Activated T-cell treated with anti-CD3 and anti-CD28 coated beads, Interleukin-2, amount 50 U/mL, for 24 hours (primary cell): ENCODE measurements at regions not wholly inside any gene's neighbourhood (a gene's known extent, or its start where the extent isn't known, plus 50 kb on each side); places are given as distances from the start of the nearest gene placed in this dataset.

Experiments used
- DNase-seq: peaks from one replicate; pipeline ENCODE4 v3.0.0-alpha.2; 2020
- H3K27ac Mint-ChIP-seq: 2 replicates; pipeline ENCODE4 v1.8.0; 2020; ENCODE audit warnings: mild to moderate bottlenecking, mixed read lengths
- H3K27me3 Mint-ChIP-seq: 2 replicates; pipeline ENCODE4 v1.8.0; 2020; ENCODE audit warnings: mixed read lengths
- H3K36me3 Mint-ChIP-seq: 2 replicates; pipeline ENCODE4 v1.8.0; 2020; ENCODE audit warnings: low read depth, mixed read lengths
- H3K4me1 Mint-ChIP-seq: 2 replicates; pipeline ENCODE4 v1.8.0; 2020; ENCODE audit warnings: low read depth, mixed read lengths
- H3K4me3 Mint-ChIP-seq: 2 replicates; pipeline ENCODE4 v1.8.0; 2020; ENCODE audit warnings: mild to moderate bottlenecking, moderate library complexity, mixed read lengths
- H3K9me3 Mint-ChIP-seq: 2 replicates; pipeline ENCODE4 v1.8.0; 2020; ENCODE audit warnings: mixed read lengths

GRCh38 chr15:93414576-93415231 lies 325.7 kb upstream of the RGMA start:
- Mint-ChIP-seq H3K9me3 (no peaks in the 10 kb centered on the region), H3K27me3 (no peaks in the 10 kb centered on the region), H3K27ac (no peak overlapping the region), H3K36me3 (no peaks in the 10 kb centered on the region), H3K4me3 (no peak overlapping the region), H3K4me1 (no peaks in the 10 kb centered on the region)
- DNase-seq = no peak

GRCh38 chr15:93413745-93414144 lies 324.7 kb upstream of the RGMA start:
- Mint-ChIP-seq H3K4me3 (no peak overlapping the region), H3K27ac (no peak overlapping the region), H3K36me3 (no peaks in the 10 kb centered on the region), H3K27me3 (no peaks in the 10 kb centered on the region), H3K4me1 (no peaks in the 10 kb centered on the region), H3K9me3 (no peaks in the 10 kb centered on the region)
- DNase-seq = no peak

- no peak for DNase-seq
- Mint-ChIP-seq H3K9me3 (peaks cover 5% of the 10 kb centered on the region), H3K4me3 (no peak overlapping the region), H3K27ac (no peak overlapping the region), H3K36me3 (no peaks in the 10 kb centered on the region), H3K4me1 (no peaks in the 10 kb centered on the region), H3K27me3 (peaks cover 25% of the 10 kb centered on the region)
Measured at GRCh38 chr15:93399121-93399520, 310.1 kb upstream of the RGMA start.

- Mint-ChIP-seq H3K9me3 (peaks cover 6% of the 10 kb centered on the region), H3K4me3 (no peak overlapping the region), H3K27me3 (no peaks in the 10 kb centered on the region), H3K4me1 (no peaks in the 10 kb centered on the region), H3K36me3 (no peaks in the 10 kb centered on the region), H3K27ac (no peak overlapping the region)
- DNase-seq = no peak
Measured at GRCh38 chr15:93389211-93389610, 300.2 kb upstream of the RGMA start.

- DNase-seq = no peak
- Mint-ChIP-seq H3K36me3 (no peaks in the 10 kb centered on the region), H3K27ac (no peak overlapping the region), H3K9me3 (no peaks in the 10 kb centered on the region), H3K4me1 (no peaks in the 10 kb centered on the region), H3K4me3 (no peak overlapping the region), H3K27me3 (no peaks in the 10 kb centered on the region)
Measured at GRCh38 chr15:93384886-93385285, 295.9 kb upstream of the RGMA start.

- H3K4me3 Mint-ChIP-seq = no peak overlapping the region
- no peaks in the 10 kb centered on the region for H3K36me3 Mint-ChIP-seq
- H3K9me3 Mint-ChIP-seq = no peaks in the 10 kb centered on the region
Measured at GRCh38 chr15:93382200-93382820, 293.3 kb upstream of the RGMA start.

GRCh38 chr15:93378558-93378957 lies 289.5 kb upstream of the RGMA start:
- H3K4me1 Mint-ChIP-seq = no peaks in the 10 kb centered on the region
- H3K9me3 Mint-ChIP-seq = no peaks in the 10 kb centered on the region
- H3K27ac Mint-ChIP-seq = no peak overlapping the region
- H3K36me3 Mint-ChIP-seq = no peaks in the 10 kb centered on the region
- H3K4me3 Mint-ChIP-seq = no peak overlapping the region
- peaks cover 13% of the 10 kb centered on the region for H3K27me3 Mint-ChIP-seq
- no peak for DNase-seq

More at GRCh38 chr15:93382200-93382820, 293.3 kb upstream of the RGMA start:
- no peak overlapping the region for H3K27ac Mint-ChIP-seq
- H3K4me1 Mint-ChIP-seq = no peaks in the 10 kb centered on the region
- no peak for DNase-seq
- no peaks in the 10 kb centered on the region for H3K27me3 Mint-ChIP-seq

GRCh38 chr15:93372865-93373223 lies 283.8 kb upstream of the RGMA start:
- no peaks in the 10 kb centered on the region for H3K4me1 Mint-ChIP-seq
- H3K36me3 Mint-ChIP-seq = no peaks in the 10 kb centered on the region
- H3K9me3 Mint-ChIP-seq = no peaks in the 10 kb centered on the region
- H3K27ac Mint-ChIP-seq = no peak overlapping the region
- no peak for DNase-seq
- H3K27me3 Mint-ChIP-seq = peaks cover 17% of the 10 kb centered on the region
- no peak overlapping the region for H3K4me3 Mint-ChIP-seq

- Mint-ChIP-seq H3K4me3 (no peak overlapping the region), H3K36me3 (no peaks in the 10 kb centered on the region), H3K27me3 (peaks cover 17% of the 10 kb centered on the region), H3K27ac (no peak overlapping the region), H3K4me1 (no peaks in the 10 kb centered on the region), H3K9me3 (no peaks in the 10 kb centered on the region)
- DNase-seq = no peak
Measured at GRCh38 chr15:93372208-93372864, 283.3 kb upstream of the RGMA start.

- no peak for DNase-seq
- Mint-ChIP-seq H3K27ac (no peak overlapping the region), H3K9me3 (no peaks in the 10 kb centered on the region), H3K27me3 (peaks cover 14% of the 10 kb centered on the region), H3K4me3 (no peak overlapping the region), H3K4me1 (no peaks in the 10 kb centered on the region), H3K36me3 (no peaks in the 10 kb centered on the region)
Measured at GRCh38 chr15:93366387-93367100, 277.5 kb upstream of the RGMA start.

- no peak overlapping the region for H3K27ac Mint-ChIP-seq
- H3K27me3 Mint-ChIP-seq = peaks cover 14% of the 10 kb centered on the region
- H3K4me3 Mint-ChIP-seq = no peak overlapping the region
- no peaks in the 10 kb centered on the region for H3K36me3 Mint-ChIP-seq
- H3K9me3 Mint-ChIP-seq = no peaks in the 10 kb centered on the region
- no peak for DNase-seq
- no peaks in the 10 kb centered on the region for H3K4me1 Mint-ChIP-seq
Measured at GRCh38 chr15:93362821-93363220, 273.8 kb upstream of the RGMA start.

GRCh38 chr15:93362203-93362602 lies 273.2 kb upstream of the RGMA start:
- Mint-ChIP-seq H3K36me3 (no peaks in the 10 kb centered on the region), H3K27me3 (peaks cover 14% of the 10 kb centered on the region), H3K9me3 (no peaks in the 10 kb centered on the region), H3K4me1 (no peaks in the 10 kb centered on the region), H3K27ac (no peak overlapping the region), H3K4me3 (no peak overlapping the region)
- no peak for DNase-seq

- Mint-ChIP-seq H3K27me3 (peaks cover 14% of the 10 kb centered on the region), H3K9me3 (no peaks in the 10 kb centered on the region), H3K4me1 (no peaks in the 10 kb centered on the region), H3K27ac (no peak overlapping the region), H3K36me3 (no peaks in the 10 kb centered on the region), H3K4me3 (no peak overlapping the region)
- DNase-seq = no peak
Measured at GRCh38 chr15:93361703-93362102, 272.7 kb upstream of the RGMA start.

- H3K9me3 Mint-ChIP-seq = no peaks in the 10 kb centered on the region
- H3K27ac Mint-ChIP-seq = no peak overlapping the region
- no peaks in the 10 kb centered on the region for H3K36me3 Mint-ChIP-seq
- peaks cover 9% of the 10 kb centered on the region for H3K27me3 Mint-ChIP-seq
- H3K4me1 Mint-ChIP-seq = no peaks in the 10 kb centered on the region
- H3K4me3 Mint-ChIP-seq = no peak overlapping the region
- no peak for DNase-seq
Measured at GRCh38 chr15:93360976-93361375, 272.0 kb upstream of the RGMA start.

- Mint-ChIP-seq H3K36me3 (no peaks in the 10 kb centered on the region), H3K4me1 (no peaks in the 10 kb centered on the region)
Measured at GRCh38 chr15:93360318-93360717, 271.3 kb upstream of the RGMA start.

More at GRCh38 chr15:93360318-93360717, 271.3 kb upstream of the RGMA start:
- Mint-ChIP-seq H3K9me3 (no peaks in the 10 kb centered on the region), H3K27ac (no peak overlapping the region), H3K27me3 (peaks cover 3% of the 10 kb centered on the region), H3K4me3 (no peak overlapping the region)
- DNase-seq = no peak
